Endometrial microvascular endothelial cells (primary cell): ENCODE measurements at regions not wholly inside any gene's neighbourhood (a gene's known extent, or its start where the extent isn't known, plus 50 kb on each side); places are given as distances from the start of the nearest gene placed in this dataset.

Source experiments
- in situ Hi-C: cut with HindIII; loops from 2 replicates; pipeline ENCODE4 v1.10.0; 2017; ENCODE audit warnings: low sequenced_read_pairs, low pct_unique_long_range_greater_than_20kb; ENCODE audit errors: inconsistent ontology term

DNA sequence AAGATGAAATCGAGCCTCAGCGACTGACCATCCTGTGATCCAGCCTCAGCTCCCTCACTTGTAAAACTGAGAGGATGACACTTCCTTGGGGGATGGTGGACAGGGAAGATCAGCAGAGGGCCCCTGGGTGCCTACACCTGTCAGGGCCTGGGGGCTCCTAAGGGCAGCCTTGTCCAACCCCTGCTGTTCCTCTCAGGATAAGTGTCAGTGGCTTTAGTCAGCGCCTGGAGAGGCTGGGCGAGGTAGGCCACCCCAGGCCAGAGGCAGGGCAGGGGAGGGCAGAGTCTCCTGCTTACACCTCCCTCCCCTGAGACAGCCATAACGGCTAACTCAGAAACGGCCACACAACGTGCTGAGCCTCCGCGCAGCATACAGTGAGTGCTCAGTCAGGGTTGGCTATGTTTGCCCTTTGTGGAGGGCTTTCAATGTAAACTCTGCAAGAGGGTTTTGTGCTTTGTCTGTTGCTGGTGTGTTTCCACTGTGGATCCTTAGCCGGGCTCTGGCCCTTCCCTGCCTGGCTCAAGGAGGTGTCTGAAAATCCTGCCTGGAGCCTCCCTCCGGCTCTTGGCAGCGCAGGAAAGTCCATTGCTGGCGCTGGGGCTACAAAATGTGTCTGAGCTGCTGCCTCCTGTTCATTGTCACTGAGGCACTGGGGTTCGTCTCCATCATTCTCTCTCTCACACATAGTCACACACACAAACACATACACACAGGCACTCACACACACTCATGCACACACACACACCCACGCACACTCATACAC lies 588.4 kb downstream of the PTPRU start:
- in situ Hi-C loops = no loop called here

DNA sequence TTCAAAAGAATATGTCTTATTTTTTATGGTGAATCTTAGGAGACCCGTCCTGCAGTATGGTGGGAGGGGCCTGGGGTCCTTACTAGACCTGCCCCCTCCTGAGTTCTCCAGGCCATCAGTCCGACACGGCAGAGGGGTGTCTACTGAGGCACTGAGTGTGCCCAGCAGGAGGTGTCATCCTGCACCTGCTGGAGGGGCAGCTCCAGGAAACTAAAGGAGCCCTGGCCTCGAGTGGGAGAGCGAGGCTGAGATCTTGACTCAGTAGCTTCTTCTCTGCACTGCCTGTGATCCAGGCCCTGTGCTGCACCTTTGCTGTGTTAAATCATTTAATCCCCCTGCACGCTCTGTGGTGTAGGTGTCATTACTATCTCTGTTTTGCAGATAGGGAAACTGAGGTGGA lies 587.7 kb downstream of the PTPRU start:
- in situ Hi-C loops = no loop called here

DNA sequence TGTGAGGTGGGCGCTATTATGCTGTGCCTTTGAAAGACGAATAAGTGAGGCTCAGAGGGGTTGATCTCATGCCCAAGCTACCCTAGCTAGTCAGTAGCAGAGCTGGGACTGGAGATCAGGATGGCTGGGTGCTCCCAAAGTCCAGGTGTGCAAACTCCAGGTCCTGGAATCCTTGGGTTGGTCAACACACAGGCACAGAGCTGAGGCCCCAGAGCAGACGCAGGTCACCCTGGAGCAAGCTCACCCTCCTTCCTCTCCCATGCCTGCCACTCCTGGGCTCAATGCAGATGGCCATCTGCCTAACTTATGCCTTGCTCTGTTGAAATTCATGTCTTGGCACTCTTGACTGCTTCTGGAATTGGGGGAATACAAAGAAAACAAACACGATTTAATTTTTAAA lies 587.2 kb downstream of the PTPRU start:
- in situ Hi-C loops = no loop called here

DNA sequence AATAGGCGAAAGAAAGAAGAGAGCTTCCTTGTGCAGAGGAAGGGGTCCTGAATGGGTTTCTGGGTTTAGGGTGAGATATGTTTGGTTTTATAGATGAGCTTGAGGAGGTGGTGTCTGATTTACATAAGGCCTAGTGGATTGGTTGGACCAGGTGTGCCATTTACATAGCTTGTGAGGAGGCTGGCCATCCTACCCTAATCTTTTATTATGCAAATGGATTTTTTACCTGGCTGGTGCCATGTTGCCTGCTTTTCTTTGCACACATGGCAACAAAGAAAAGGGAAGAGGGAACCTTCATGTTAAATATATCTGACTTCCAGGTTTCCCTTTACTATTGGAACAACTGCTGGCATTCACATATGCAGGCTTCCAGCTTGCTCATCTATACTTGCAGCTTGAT lies 585.3 kb downstream of the PTPRU start:
- in situ Hi-C loops = no loop called here

DNA sequence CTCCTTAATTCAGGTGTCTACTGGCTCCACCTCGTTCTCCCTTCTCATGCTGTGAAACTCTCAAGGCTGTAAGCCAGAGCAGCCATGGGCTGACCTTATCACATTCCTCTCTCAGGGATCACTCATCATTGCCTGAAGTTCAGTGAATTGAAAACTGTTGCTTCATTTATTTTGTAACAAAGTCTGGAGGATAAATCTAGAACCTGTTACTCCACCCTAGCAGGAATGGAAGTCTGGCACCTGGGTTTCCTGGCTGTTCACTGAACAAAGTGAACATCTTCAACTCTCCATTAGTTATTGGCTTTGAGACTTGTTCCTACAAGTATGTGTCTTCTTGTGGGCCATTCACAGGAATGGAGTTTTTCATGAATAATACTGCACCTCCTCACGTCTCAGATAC lies 584.1 kb downstream of the PTPRU start:
- in situ Hi-C loops = no loop called here

DNA sequence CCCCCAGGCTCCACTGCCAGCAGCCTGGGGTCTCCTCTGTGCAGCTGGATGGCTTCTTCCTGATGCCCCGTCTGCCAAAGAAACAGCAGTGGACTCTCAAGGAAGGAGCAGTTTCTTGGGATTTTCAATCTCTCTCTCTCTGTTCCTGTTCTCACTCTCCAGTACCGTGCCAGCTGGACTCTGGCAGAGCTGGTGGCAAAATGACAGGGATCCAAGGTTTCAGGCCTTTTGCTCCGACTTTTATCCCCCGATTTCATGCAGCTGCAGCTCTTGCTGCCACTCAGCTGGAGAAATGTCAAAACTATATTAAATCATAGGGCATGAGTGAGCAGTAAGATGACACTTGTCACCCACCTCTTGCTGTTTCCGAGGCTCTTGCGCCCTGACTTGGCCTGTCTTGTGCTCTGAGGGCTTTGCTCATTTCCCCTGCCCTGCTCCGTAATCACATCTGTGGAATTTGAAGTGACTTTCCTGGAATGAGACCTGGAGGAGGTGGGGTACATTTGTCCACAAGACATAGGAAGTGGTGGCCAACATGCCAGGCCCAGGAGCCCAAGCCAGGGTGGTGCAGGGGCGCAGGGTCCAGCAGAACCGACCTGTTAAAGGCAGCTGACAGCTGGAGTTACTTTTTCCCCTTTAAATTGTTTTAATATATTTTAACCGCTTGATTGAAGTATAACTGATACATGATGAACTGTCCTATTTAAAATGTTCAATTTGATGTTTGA lies 576.2 kb downstream of the PTPRU start:
- in situ Hi-C loops = no loop called here

DNA sequence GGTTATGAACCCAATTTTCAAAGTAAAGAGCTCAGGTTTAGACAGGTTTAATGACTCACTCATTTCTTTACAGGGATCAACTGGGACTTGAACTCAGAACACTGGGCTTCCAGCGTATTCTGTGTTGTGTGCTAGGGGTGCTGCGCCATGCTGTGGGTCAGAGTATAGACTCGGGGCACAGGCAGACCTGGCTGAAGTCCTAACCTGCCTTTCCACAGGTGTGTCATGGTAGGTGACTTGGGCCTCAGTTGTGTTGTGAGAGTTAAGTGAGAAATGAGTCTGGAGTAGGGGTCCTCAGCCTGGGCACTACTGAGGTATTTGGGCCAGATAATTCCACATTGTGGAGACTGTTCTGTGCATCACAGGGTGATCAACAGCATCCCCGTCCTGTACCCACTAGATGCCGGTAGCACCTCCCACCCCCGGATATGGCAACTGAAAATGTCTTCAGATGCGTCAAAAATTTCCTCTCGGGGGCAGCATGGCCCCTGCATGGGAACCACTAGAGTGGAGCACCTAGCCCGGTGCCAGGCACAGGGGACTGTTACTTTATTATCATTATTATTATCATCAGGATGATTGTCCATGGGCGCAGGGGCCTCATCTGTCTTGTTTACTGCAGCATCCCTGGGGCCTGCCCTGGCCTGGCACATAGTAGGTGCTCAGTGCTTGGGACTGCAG lies 575.5 kb downstream of the PTPRU start:
- in situ Hi-C loops = no loop called here

DNA sequence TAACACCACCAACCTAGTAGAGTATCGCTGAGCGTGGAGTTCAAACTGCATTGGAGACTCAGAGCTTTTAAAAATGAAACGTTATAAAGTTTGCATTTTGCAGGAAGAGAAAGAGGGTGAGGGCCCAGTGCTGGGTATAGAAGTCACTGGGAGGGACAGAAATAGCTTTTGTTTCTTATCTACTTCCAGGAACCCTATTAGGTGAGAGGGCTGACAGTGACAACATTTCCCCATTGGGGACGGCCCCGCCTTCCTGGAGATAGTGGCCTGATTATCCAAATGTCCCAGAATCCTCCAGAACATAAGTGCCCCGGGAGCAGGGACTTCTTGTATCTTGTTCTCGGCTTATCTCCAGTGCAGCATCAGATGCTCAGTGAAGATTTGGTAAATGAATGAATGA lies 574.9 kb downstream of the PTPRU start:
- in situ Hi-C loops = no loop called here

DNA sequence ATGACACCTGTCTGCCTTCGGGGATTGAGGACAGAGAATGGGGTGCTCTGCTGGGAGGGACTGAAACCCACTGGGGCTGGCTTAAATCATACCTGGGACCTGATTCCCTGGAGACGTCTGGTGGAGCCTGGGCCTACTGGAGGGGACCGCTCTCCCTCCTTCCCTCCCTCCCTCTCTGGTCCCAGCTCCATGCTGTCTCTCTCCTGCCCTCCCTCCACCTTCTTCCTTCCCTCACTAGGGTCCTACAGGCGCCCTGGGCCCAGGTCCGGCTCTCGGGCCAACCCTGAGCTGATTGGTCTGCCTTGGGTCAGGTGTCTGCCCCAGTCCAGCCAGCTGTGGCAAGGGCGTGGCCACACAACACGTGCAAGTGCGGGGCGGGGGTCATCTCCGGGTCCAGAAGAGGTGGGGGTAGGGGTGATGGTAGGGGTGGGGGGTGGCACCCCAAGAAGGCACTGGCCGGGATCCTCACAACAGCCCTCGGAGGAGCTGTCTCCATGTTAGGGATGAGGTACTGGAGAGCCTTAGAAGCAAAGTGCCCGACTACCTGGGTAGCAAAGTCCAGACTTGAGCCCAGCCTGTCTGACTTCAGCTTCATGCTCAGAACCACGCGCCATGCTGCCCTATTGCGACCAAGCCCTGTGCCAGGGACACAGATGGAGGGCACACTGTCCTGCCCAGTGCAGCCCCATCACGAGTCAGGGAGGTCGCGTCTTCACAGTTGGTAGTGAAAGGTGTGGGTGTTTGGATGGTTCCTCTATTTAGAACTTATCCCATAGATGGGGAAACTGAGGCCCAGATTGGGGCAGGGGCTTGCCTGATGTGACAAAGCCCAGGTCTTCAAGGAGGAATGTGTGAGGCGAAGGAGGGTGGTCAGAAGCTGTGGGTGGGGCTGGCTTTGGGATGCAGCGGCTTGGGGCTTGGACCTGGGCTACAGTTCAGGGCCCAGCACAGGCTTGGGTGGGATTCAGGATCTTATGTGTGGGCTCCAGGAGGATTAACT lies 574.1 kb downstream of the PTPRU start:
- in situ Hi-C loops = no loop called here

DNA sequence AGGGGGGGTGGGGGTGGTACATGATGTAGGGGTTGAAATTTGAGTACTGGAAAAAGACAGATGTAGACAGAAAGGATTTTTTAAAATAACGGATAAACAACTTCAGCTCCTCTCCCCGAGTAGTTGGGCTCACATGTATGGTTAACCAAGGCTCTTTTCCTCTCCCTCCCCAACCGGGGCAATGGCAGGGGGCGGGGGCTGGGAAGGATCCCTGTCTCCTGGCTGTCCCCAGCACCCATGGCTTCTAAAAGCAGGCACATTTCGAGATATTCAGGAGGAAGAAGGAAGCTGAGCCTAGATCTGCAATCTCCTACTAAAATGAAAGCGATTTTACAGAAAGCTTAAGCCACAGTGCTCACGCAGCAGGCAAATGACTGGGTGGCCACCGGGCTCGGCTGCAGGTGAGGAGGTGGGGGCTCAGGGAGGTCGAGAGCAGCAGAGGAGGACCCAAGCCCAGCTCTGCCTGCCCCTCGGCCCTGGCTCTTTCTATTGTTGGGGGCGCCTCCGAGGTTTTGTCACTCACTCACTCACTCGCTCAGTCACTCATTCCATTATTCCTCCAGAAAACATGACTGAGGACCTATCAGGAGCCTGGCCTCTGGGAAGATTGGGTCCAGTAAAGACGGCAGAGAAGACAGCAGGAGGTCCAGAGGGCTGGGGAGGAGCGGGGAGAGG lies 573.3 kb downstream of the PTPRU start:
- in situ Hi-C loops = no loop called here

DNA sequence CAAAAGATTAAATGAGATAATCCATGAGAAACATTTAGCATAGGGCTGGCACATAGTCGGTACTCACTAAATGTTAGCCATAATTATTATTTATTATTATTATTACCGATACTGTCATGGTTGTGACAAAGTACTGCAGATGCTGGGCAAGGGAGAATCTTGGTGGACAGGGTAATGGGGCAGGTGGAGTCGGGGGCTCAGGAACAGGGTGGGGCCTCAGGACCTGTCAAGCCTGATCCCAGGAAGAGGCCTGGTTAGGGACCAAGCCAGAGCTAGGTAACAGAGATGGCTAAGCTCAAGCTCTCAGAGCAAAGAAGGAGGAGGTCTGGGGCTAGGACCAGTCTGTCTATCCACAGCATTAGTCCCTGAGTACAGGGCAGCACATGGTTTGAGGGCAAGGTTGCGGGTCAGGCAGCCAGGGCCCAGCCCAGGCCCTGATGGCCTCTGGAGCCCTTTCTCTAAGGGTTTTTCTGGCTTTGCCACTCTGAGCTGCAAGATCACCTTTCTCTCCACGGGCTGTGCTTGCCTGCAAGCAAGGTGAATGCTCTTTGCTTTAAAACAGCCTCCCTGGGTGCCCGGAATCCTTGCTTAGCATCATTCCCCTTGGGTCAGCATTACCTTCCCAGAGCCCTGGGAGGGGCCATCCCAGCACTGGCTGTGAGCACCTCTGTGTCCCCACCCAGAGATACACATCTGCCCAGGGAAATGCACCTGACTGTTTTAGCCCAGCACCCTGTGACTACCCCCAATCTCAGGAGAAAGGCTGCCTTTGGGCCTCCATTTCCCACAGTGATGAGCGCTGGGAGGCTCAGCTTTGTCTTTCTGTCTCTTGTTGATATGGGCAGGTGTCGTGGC lies 572.0 kb downstream of the PTPRU start:
- in situ Hi-C loops = no loop called here

DNA sequence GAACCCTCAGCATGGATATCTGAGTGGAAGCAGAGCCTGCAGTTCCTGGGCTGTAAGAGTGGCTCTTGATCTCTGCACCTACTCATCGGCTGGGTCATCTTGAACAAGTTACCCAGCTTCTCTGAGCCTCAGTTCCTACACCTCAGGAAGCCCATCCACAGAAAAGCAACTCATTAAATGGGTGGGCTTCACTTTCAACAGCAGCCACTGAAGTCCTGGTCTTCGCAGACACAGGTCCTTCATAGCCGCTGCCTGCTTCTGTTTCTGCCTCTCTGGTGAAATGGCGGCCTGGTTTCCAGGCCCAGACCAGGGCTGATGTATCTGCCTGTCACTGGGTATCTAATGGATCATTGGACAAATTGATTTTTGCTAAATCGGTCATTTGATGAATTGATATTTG lies 571.4 kb downstream of the PTPRU start:
- in situ Hi-C loops = no loop called here

DNA sequence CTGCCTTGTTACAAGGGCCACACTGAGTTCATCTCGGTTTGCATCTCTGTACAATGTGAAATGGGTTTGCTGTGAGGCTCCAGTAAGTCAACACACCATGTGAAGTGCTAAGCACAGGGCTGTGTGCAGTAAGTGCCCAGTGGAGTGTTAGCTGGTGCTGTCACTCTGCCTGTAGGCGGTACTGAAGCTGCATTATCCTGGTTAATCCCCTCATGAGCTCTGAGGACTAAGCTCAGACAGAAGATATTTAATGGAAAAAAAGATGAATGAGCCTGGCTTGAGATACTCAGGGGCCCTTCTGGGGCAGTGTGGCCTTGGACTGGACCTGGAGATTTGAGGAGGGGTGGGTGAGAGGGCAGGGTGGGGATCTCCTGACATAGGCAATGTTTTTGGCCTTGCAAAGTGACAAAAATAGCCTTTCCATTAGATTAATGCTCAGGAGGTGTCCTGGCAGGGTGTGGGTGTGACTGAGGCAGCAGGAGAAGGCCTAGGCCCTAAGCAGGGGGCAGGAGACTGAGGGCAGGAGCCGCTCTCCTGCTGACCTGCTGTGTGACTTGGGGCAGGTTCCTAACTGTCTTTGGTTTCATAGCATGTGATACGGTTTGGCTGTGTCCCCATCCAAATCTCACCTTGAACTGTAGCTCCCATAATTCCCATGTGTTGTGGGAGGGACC lies 570.5 kb downstream of the PTPRU start:
- in situ Hi-C loops = no loop called here

DNA sequence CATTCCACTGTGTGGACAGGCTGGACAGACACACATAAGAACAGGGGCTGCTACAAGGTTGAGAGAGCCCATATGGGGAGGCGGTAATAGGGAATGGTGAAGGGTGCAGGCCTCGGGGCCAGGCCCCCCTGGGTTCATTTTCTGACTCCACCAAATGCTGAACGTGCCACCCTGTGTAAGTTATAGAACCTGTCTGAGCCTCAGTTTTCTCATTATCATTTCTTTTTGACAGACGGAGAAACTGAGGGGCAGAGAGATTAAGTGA lies 569.5 kb downstream of the PTPRU start:
- in situ Hi-C loops = no loop called here

DNA sequence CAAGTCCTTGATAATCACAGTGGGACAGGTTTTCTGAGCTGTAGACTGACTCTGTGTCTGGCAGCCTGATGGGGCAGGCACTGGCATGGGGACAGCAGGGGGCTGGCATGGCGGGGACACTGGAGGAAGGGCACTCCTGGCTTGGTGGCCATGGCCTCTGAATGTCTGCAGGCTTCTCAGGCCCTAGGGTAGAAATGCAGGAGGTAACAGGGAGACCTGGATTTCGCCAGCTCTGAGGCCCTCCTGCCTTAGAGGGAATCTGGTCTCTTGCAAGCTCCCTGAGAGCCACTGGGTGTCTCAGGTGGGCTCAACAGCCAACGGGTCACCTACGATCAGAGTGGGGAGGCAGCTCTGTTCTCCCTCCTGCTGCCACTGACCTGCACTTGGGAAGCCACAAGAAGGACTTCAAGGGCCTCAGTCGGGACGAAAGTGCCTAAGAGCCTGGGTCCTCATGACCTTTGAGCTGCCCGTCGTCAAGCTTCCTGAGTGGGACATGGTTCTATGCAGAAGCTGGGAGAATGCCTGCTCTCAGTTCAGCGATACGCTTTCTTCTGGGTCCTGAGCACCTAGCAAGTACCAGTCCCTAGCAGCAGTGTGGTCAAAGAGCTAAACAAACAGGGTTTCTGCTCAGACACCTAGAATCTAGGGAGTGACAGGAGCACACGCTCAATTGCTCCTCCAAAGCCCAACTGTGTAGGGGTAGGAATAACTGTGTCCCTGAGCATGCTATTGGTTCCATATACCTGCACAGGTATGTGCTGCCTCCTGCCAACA lies 569.0 kb downstream of the PTPRU start:
- in situ Hi-C loops = no loop called here

DNA sequence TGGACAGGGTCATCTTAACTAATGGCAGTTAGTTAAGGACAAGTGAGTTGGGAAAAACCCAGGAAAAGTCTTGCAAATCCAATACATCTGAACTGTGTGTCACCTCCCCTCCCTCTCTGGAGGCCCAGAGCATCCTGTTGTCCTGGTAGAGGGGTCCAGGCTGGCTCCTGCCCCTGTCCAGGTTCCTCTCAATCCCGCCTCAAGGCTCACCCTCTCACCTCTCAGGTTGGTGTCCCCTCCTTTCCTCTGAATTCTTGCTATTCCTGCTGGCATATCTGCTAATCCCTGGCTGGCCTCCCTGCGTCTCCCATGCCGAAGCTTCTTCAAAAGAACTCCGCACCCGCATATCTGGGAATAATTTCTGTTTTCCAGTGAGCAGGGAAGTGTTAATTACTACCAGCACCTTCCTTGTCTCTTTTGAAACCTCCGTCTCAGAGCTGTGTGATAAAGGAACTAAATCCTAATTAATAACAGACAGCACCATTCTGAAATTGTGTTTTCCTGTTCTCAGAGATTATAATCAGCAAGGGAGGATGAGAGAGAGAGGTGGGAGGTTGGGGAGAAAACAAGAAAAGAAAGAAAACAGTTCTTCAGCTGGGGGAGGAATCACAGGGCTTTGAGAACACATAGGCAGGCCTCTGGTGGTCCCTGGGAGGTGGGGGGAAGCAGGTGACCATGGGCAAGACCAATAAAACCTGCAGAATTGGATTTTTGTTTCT lies 568.0 kb downstream of the PTPRU start:
- in situ Hi-C loops = no loop called here
